CMK (cell line): ENCODE measurements at regions not wholly inside any gene's neighbourhood (a gene's known extent, or its start where the extent isn't known, plus 50 kb on each side); places are given as distances from the start of the nearest gene placed in this dataset.

Experiments used
- DNase-seq: peaks from one replicate; pipeline ENCODE4 v3.0.0-alpha.2; 2010; ENCODE audit warnings: low read depth

DNA sequence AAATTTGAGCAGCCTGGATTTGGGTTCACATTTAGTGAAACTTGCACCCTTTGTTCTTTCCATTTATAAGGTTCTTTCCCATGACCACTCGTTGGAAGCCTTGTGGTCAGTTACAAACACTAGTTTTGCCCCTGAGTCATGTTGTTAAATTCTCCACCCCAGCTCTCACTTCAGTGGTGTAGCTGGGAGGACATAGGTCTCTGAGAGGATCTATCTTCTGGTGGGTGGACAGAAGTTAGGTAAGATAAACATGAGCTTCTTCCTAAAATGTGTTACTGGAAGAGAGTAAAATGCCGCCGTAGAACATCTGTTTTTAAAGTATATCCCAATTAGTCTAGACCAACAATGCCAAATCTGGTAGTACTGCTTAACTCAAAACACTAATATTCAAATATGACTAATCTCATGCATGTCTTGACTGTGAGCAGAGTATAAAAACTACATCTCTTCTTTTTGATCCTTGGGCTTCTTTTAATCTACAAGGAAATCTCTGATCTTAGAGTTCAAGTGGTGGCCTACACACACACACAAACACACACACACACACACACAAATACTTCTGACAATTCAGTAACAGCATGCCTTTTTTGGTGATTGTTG lies 162.6 kb upstream of the FN1 start:
- no peak for DNase-seq

DNA sequence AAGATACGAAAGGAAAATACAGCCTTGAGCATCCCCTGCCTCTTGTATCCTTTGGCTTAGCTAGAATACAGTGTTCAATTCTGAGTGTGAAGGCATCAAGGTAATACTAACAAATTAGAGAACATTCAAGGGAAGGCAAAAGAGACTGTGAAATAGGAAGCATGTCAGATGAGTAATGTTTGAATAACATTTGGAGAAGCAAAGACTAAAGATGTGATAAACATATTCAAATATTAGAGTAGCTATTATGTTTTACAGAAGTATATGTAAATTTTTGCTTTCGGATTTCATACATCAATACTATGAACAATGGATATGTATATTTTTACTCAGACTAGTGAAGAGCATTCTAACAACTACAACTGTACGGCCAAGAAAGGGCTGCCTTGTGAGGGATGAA lies 161.7 kb upstream of the FN1 start:
- no peak for DNase-seq

DNA sequence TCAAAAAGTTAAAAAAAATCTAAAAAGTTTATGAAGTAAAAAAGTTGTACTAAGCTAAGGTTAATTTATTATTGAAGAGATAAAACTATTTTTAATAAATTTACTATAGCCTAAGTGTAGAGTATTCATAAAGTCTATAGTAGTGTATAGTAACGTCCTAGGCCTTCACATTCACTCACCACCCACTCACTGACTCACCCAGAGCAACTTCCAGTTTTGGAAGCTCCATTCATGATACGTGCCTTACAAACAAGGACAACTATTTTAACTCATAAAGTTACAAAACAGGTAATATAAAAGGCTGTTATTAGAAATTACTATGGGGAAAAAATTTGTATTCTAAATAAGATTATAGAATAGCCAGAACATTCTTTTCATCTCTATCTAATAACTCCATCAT lies 158.9 kb upstream of the FN1 start:
- DNase-seq = no peak

- no peak for DNase-seq
Observed at GRCh38 chr2:215590010-215590745, 154.3 kb upstream of the FN1 start.

DNA sequence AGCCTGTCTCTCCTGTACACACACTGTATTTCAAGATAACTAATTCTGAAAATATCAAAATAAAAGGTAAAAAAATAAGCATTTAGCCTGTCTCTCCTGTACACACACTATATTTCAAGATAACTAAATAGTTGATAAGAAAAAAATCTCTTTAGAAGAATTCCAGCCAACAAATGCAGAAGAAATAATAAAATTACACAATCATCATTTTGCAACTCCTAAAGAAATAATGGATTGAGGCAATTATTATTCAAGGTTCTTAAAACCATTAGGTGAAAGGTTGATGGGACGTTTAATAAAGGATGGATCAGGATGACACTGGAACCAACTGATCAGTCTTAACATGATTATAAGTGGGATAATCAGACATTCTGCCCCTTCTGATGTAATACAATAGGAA lies 148.0 kb upstream of the FN1 start:
- DNase-seq = no peak

- DNase-seq = no peak
Observed at GRCh38 chr2:215579809-215580208, 143.9 kb upstream of the FN1 start.

DNA sequence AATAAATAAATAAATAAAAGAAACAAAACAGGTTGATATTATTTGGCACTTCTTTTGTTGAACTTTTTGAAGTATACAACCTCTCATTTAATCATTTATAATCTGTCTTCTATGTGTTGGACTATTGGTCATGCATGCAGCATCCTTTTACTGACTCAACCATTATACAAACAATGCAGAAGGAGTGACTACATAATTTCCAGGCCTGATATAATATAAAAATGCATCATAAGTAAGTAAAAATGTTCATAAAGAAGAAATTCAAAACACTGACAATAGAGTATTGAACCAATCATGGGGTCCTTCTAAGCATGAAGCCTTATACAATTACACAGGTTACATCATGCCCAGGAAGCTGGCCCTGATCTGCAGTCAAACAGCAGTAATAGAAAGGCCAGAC lies 141.5 kb upstream of the FN1 start:
- no peak for DNase-seq

GRCh38 chr2:215576572-215576971 lies 140.7 kb upstream of the FN1 start:
- DNase-seq = no peak

- DNase-seq = no peak
Observed at GRCh38 chr2:215573496-215573895, 137.6 kb upstream of the FN1 start.

- DNase-seq = no peak
Observed at GRCh38 chr2:215572341-215572848, 136.5 kb upstream of the FN1 start.

DNA sequence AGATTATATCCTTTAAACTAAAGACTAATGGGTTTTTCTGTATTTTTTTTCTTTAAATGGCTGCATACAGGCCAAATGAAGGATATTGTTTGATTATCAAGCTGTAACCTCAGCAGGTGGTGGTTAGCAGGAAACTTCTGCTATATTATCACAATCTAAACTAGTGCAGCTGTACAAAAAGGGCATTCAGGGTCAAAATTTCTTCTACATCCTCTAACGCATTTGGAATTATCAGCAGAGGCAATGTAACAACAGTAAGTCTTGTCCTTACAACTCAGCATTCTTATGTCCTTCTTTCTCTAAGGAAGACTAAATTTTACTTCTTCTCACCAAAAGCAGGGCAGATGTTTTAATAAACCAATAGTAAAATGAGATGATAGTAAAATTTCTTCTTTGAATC lies 135.8 kb upstream of the FN1 start:
- DNase-seq = no peak

GRCh38 chr2:215567504-215567903 lies 131.6 kb upstream of the FN1 start:
- DNase-seq = no peak

DNA sequence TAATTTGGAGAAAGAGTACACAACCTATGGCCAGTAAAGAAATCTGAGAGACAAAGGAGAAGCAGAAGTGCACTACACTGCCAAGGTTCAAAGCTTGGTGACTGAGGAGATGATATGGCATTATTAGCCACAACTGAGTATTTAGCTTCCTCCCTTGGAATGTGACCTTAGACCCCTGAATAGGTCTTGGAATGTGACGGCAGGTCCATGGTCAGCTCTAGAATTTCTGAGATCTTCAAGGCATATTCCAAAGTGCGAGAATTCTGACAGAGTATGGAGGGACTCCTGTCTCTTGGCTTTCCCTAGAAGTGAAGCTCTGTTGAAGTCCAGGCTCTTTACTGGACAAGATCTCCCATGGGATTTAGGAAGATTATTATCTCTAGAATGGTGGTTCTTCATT lies 130.0 kb upstream of the FN1 start:
- no peak for DNase-seq

GRCh38 chr2:215557701-215558100 lies 121.8 kb upstream of the FN1 start:
- no peak for DNase-seq

- DNase-seq = no peak
Observed at GRCh38 chr2:215556979-215557378, 121.1 kb upstream of the FN1 start.

- DNase-seq = no peak
Observed at GRCh38 chr2:215554689-215555498, 119.0 kb upstream of the FN1 start.

GRCh38 chr2:215553946-215554345 lies 118.1 kb upstream of the FN1 start:
- DNase-seq = no peak

DNA sequence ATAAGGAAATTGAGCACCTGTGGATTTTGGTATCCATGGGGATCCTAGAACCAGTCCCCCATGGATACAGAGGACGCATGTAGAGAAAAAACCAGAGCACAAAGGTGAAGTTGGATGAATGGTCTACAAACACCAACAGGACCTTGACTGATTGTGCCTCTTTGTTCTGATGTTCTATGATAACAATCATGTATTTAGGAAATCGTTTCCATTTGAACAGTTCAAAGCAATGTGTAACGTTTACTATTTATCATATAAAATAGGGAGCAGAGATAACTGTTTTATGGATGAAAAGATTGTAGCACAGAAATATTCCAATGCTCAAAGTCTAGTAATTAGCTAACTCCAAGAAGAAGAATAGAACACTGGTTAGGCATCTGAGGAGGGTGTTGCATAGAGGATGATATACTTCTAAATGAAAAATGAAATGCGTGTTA lies 116.3 kb upstream of the FN1 start:
- no peak for DNase-seq

DNA sequence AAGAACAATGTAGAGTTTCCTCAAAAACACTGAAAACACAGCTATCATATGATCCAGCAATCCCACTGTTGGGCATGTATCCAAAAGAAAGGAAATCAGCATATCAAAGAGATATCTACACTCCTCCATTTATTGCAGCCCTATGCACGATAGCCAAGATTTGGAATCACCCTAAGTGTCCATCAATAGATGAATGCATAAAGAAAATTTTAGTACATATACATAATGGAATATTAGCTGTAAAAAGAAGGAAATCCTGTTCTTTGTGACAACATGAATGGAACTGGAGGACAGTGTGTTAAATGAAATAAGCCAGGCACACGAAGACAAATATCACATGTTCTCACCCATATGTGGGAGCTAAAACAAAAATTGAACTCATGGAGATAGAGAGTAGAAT lies 114.5 kb upstream of the FN1 start:
- DNase-seq = no peak

DNA sequence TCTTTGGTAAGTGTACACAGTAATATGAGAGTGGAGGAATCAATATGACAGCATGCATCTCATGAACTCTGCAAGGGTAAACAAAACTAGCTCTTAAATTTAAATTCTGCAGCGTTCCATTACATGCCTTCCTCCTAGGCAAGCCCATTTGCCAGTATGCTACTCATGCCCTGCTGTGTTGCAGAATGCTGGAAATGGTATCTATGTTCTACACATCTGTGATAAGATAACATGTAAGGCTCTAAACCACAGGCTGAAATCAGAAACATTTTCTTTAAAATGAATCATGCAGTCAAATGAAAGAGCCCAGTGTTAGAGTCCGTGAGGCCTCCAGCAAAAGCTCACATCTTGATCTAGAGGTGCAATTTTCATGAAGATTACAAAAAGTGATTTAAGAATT lies 112.8 kb upstream of the FN1 start:
- DNase-seq = no peak

GRCh38 chr2:215542690-215543089 lies 106.8 kb upstream of the FN1 start:
- no peak for DNase-seq

- DNase-seq = no peak
Observed at GRCh38 chr2:215540658-215541057, 104.8 kb upstream of the FN1 start.

DNA sequence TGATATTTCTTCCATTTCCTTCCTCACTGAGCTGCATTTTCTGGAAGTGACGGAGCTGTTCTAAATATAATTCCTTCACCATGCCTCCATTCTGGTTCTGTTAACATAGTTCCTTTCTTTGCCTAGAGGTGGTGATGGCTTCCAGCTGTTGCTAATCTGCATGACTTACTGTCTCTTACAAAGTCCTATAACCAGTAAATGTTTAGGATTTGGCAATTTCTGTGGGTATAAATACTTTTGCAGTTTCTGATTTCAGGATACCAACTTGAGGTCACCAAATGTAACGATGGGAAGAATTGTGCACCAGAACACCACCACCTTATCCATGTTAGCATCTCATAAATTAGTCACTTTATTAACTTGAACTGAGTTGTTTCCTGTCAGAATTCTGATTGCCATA lies 101.7 kb upstream of the FN1 start:
- no peak for DNase-seq
